GM12891 (cell line): ENCODE measurements at regions not wholly inside any gene's neighbourhood (a gene's known extent, or its start where the extent isn't known, plus 50 kb on each side); places are given as distances from the start of the nearest gene placed in this dataset.

Experiments
- POLR2A ChIP-seq: IDR thresholded peaks from 2 replicates; pipeline ENCODE4 v1.6.1; 2011; ENCODE audit warnings: low read depth, low read length, control low read depth
- POLR2AphosphoS5 ChIP-seq: IDR thresholded peaks from 2 replicates; pipeline ENCODE4 v1.6.1; 2011; ENCODE audit warnings: low read depth, low read length, control low read depth
- POU2F2 ChIP-seq: IDR thresholded peaks from 2 replicates; pipeline ENCODE4 v1.6.1; 2011; ENCODE audit warnings: low read depth, mild to moderate bottlenecking, control low read depth, low read length, moderate library complexity
- SPI1 ChIP-seq: IDR thresholded peaks from 2 replicates; pipeline ENCODE4 v1.6.1; 2011; ENCODE audit warnings: low read depth, low read length, control low read depth
- TAF1 ChIP-seq: IDR thresholded peaks from 2 replicates; pipeline ENCODE4 v1.6.1; 2011; ENCODE audit warnings: low read depth, low read length, control low read depth

DNA sequence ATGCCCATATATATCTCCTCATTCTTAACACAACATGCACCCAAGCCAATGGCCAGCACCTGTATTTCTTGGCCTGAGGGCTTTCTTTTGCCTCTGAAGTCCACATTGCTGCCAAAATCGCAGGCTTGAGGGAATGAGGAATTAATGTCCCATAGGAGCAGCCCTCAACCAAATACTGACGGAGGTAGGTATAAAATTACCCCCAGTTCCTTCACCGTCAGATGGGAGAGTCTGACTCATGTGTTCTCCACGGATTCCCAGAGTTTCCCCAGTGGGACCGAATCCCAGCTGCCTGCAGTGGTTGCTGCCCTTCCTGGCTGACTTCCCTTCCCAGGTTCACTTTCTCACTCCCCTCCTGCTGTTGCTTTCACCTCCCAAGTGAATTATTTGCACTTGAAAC lies 602.2 kb upstream of the NOX3 start:
- TF ChIP-seq SPI1, result no peak
- TF ChIP-seq TAF1, result no peak
- no peak for TF ChIP-seq POLR2AphosphoS5
- TF ChIP-seq POLR2A, result no peak
- no peak for TF ChIP-seq POU2F2
